Mesothelial cell of epicardium (in vitro differentiated cells): ENCODE measurements at regions not wholly inside any gene's neighbourhood (a gene's known extent, or its start where the extent isn't known, plus 50 kb on each side); places are given as distances from the start of the nearest gene placed in this dataset.
A peak's percentile ranks its signal among the peaks of the same experiment; 100 is the strongest.

Experiments
- DNase-seq, 2 experiments: peaks; one replicate each; pipeline ENCODE4 v3.0.0; 2021; ENCODE audit warnings: low spot score in 2 of 2; ENCODE audit not compliant: unreplicated experiment in 2 of 2
- H3K27ac Mint-ChIP-seq: 2 replicates; pipeline ENCODE4 v1.8.0; 2021; ENCODE audit warnings: mixed read lengths
- H3K27me3 Mint-ChIP-seq: 2 replicates; pipeline ENCODE4 v1.8.0; 2021; ENCODE audit warnings: low read depth, mixed read lengths
- H3K36me3 Mint-ChIP-seq: 2 replicates; pipeline ENCODE4 v1.8.0; 2021; ENCODE audit warnings: mixed read lengths
- H3K4me1 Mint-ChIP-seq: 2 replicates; pipeline ENCODE4 v1.8.0; 2021; ENCODE audit warnings: mixed read lengths
- H3K4me3 Mint-ChIP-seq: 2 replicates; pipeline ENCODE4 v1.8.0; 2021; ENCODE audit warnings: mild to moderate bottlenecking, moderate library complexity, mixed read lengths
- H3K9me3 Mint-ChIP-seq: 2 replicates; pipeline ENCODE4 v1.8.0; 2021; ENCODE audit warnings: mixed read lengths
- CTCF ChIP-seq: fragments of 200-600 bp; sonication (generic); IDR thresholded peaks from one replicate; pipeline ENCODE4 v1.5.0; 2021; ENCODE audit warnings: antibody characterized with exemption; ENCODE audit not compliant: unreplicated experiment

GRCh38 chr2:234304950-234305349 lies 191.9 kb downstream of the ARL4C start:
- H3K27me3 Mint-ChIP-seq = no peaks in the 10 kb centered on the region
- DNase-seq = peak in 1 of 2 experiments; percentile 6
- H3K4me3 Mint-ChIP-seq = no peak overlapping the region
- TF ChIP-seq CTCF = no peak
- H3K9me3 Mint-ChIP-seq = peaks cover 3% of the 10 kb centered on the region
- H3K36me3 Mint-ChIP-seq = no peaks in the 10 kb centered on the region
- H3K27ac Mint-ChIP-seq = no peak overlapping the region
- peaks cover 22% of the 10 kb centered on the region for H3K4me1 Mint-ChIP-seq

- Mint-ChIP-seq H3K9me3 (peaks cover 3% of the 10 kb centered on the region), H3K4me3 (no peak overlapping the region), H3K4me1 (peaks cover 17% of the 10 kb centered on the region), H3K27ac (no peak overlapping the region), H3K27me3 (no peaks in the 10 kb centered on the region), H3K36me3 (no peaks in the 10 kb centered on the region)
- DNase-seq = no peak
- no peak for TF ChIP-seq CTCF
Measured at GRCh38 chr2:234302664-234302991, 194.3 kb downstream of the ARL4C start.

GRCh38 chr2:234300932-234301823 lies 195.7 kb downstream of the ARL4C start:
- no peak overlapping the region for H3K27ac Mint-ChIP-seq
- peaks cover 17% of the 10 kb centered on the region for H3K4me1 Mint-ChIP-seq
- no peak for DNase-seq
- H3K4me3 Mint-ChIP-seq = no peak overlapping the region
- TF ChIP-seq CTCF = no peak
- no peaks in the 10 kb centered on the region for H3K36me3 Mint-ChIP-seq
- no peaks in the 10 kb centered on the region for H3K27me3 Mint-ChIP-seq
- H3K9me3 Mint-ChIP-seq = no peaks in the 10 kb centered on the region

- no peak overlapping the region for H3K4me3 Mint-ChIP-seq
- H3K27me3 Mint-ChIP-seq = no peaks in the 10 kb centered on the region
- H3K36me3 Mint-ChIP-seq = no peaks in the 10 kb centered on the region
- H3K27ac Mint-ChIP-seq = no peak overlapping the region
- H3K4me1 Mint-ChIP-seq = peaks cover 17% of the 10 kb centered on the region
- no peaks in the 10 kb centered on the region for H3K9me3 Mint-ChIP-seq
- no peak for TF ChIP-seq CTCF
- no peak for DNase-seq
Measured at GRCh38 chr2:234300391-234300925, 196.4 kb downstream of the ARL4C start.

GRCh38 chr2:234298918-234299317 lies 198.0 kb downstream of the ARL4C start:
- H3K27me3 Mint-ChIP-seq = no peaks in the 10 kb centered on the region
- DNase-seq = no peak
- no peaks in the 10 kb centered on the region for H3K9me3 Mint-ChIP-seq
- no peak overlapping the region for H3K4me3 Mint-ChIP-seq
- H3K27ac Mint-ChIP-seq = no peak overlapping the region
- peaks cover 11% of the 10 kb centered on the region for H3K4me1 Mint-ChIP-seq
- H3K36me3 Mint-ChIP-seq = no peaks in the 10 kb centered on the region
- TF ChIP-seq CTCF = no peak
